SK-N-SH treated with all-trans-retinoic acid at 6 μM for 48 hours (cell line): ENCODE measurements at regions not wholly inside any gene's neighbourhood (a gene's known extent, or its start where the extent isn't known, plus 50 kb on each side); places are given as distances from the start of the nearest gene placed in this dataset.

Experiments used
- ATAC-seq: fragments of 200-7000 bp; cut with Tn5 transposase; 3 replicates; pipeline ENCODE4 v1.9.1; 2020; ENCODE audit warnings: mild to moderate bottlenecking, moderate library complexity
- ARNTL ChIP-seq: fragments of 450-650 bp; formaldehyde crosslinking; IDR thresholded peaks from 2 replicates; pipeline ENCODE4 v1.5.0; 2020; ENCODE audit warnings: low read depth, mild to moderate bottlenecking, moderate library complexity, borderline replicate concordance
- BACH2 ChIP-seq: fragments of 250-450 bp; sonication (Bioruptor Pico); IDR thresholded peaks from 2 replicates; pipeline ENCODE4 v1.9.0; 2021; ENCODE audit warnings: mild to moderate bottlenecking, borderline replicate concordance
- CSDC2 ChIP-seq: fragments of 250-450 bp; sonication (Bioruptor Pico); IDR thresholded peaks from 2 replicates; pipeline ENCODE4 v1.5.0; 2020; ENCODE audit warnings: mild to moderate bottlenecking, moderate library complexity
- ESRRG ChIP-seq: fragments of 250-450 bp; sonication (Bioruptor Pico); IDR thresholded peaks from 2 replicates; pipeline ENCODE4 v1.6.1; 2021; ENCODE audit warnings: mild to moderate bottlenecking
- ISL1 ChIP-seq: fragments of 250-450 bp; sonication (Bioruptor Pico); IDR thresholded peaks from 2 replicates; pipeline ENCODE4 v2.1.2; 2022; ENCODE audit warnings: mild to moderate bottlenecking, moderate library complexity
- OSR1 ChIP-seq: fragments of 250-450 bp; sonication (Bioruptor Pico); IDR thresholded peaks from 2 replicates; pipeline ENCODE4 v1.8.0; 2022; ENCODE audit warnings: moderate library complexity, mild to moderate bottlenecking, inconsistent platforms
- PPARA ChIP-seq: fragments of 250-450 bp; sonication (Bioruptor Pico); IDR thresholded peaks from 2 replicates; pipeline ENCODE4 v1.5.0; 2020; ENCODE audit warnings: mild to moderate bottlenecking, borderline replicate concordance
- SNAI2 ChIP-seq: fragments of 250-450 bp; sonication (Bioruptor Pico); IDR thresholded peaks from 2 replicates; pipeline ENCODE4 v1.5.0; 2020; ENCODE audit warnings: mild to moderate bottlenecking, moderate library complexity
- TCF4 ChIP-seq: fragments of 250-450 bp; sonication (Bioruptor Pico); IDR thresholded peaks from 2 replicates; pipeline ENCODE4 v1.8.0; 2021; ENCODE audit warnings: mild to moderate bottlenecking, moderate library complexity, borderline replicate concordance
- TOX ChIP-seq: fragments of 250-450 bp; sonication (Bioruptor Pico); IDR thresholded peaks from 2 replicates; pipeline ENCODE4 v1.8.0; 2021; ENCODE audit warnings: mild to moderate bottlenecking, moderate library complexity, borderline replicate concordance
- ZC3H10 ChIP-seq: fragments of 250-450 bp; sonication (Bioruptor Pico); IDR thresholded peaks from 2 replicates; pipeline ENCODE4 v1.5.1; 2021; ENCODE audit warnings: mild to moderate bottlenecking, moderate library complexity
- ZFP30 ChIP-seq: fragments of 450-650 bp; formaldehyde crosslinking; IDR thresholded peaks from 2 replicates; pipeline ENCODE4 v1.5.0; 2022; ENCODE audit warnings: mild to moderate bottlenecking, moderate library complexity
- ZNF565 ChIP-seq: fragments of 450-650 bp; formaldehyde crosslinking; conservative IDR thresholded peaks from 2 replicates; pipeline ENCODE4 v1.5.0; 2020; ENCODE audit warnings: low read depth, mild to moderate bottlenecking, moderate library complexity
- ZNF70 ChIP-seq: fragments of 450-650 bp; formaldehyde crosslinking; IDR thresholded peaks from 2 replicates; pipeline ENCODE4 v1.5.0; 2020; ENCODE audit warnings: mild to moderate bottlenecking, moderate library complexity
- ZNF8 ChIP-seq: fragments of 450-650 bp; formaldehyde crosslinking; IDR thresholded peaks from 2 replicates; pipeline ENCODE4 v1.5.0; 2020; ENCODE audit warnings: mild to moderate bottlenecking, moderate library complexity
- TF ChIP-seq, protein P1 (sequence below): fragments of 250-450 bp; sonication (Bioruptor Pico); IDR thresholded peaks from 2 replicates; pipeline ENCODE4 v1.5.1; 2020; ENCODE audit warnings: low read depth, mild to moderate bottlenecking, moderate library complexity
- TF ChIP-seq, protein P2 (sequence below): fragments of 250-450 bp; sonication (Bioruptor Pico); IDR thresholded peaks from 2 replicates; pipeline ENCODE4 v1.5.0; 2020; ENCODE audit warnings: mild to moderate bottlenecking, moderate library complexity
- TF ChIP-seq, protein P3 (sequence below): fragments of 250-450 bp; sonication (Bioruptor Pico); IDR thresholded peaks from 2 replicates; pipeline ENCODE4 v1.8.0; 2021; ENCODE audit warnings: low read depth, mild to moderate bottlenecking, moderate library complexity, borderline replicate concordance
- TF ChIP-seq, protein P4 (sequence below): fragments of 250-450 bp; sonication (Bioruptor Pico); IDR thresholded peaks from 2 replicates; pipeline ENCODE4 v1.5.1; 2021; ENCODE audit warnings: mild to moderate bottlenecking, moderate library complexity
- TF ChIP-seq, protein P5 (sequence below): fragments of 250-450 bp; sonication (Bioruptor Pico); IDR thresholded peaks from 2 replicates; pipeline ENCODE4 v1.8.0; 2020; ENCODE audit warnings: mild to moderate bottlenecking, moderate library complexity, borderline replicate concordance

DNA sequence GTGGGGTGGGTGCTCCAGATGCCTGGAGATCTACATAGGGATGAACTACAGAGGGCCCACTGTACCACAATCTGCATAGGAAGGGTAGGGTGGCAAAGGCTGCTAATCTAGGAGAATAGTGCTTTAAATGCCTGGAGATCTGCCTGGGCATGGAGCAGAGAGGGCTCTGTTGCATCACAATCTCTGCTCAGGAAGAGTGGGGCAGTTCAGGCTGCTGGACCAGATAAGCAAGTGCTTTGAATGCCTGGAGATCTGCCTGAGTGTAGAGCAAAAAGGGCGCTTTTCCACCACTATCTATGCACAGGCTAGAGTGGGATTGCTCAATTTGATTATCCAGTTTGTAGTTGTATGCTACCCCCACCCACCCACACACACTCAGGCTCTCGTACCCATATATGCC lies 886.3 kb upstream of the SEL1L start:
- no peak for TF ChIP-seq CSDC2
- TF ChIP-seq, protein P1, sequence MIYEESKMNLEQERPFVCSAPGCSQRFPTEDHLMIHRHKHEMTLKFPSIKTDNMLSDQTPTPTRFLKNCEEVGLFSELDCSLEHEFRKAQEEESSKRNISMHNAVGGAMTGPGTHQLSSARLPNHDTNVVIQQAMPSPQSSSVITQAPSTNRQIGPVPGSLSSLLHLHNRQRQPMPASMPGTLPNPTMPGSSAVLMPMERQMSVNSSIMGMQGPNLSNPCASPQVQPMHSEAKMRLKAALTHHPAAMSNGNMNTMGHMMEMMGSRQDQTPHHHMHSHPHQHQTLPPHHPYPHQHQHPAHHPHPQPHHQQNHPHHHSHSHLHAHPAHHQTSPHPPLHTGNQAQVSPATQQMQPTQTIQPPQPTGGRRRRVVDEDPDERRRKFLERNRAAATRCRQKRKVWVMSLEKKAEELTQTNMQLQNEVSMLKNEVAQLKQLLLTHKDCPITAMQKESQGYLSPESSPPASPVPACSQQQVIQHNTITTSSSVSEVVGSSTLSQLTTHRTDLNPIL (CRISPR knock-in tag), result no peak
- TF ChIP-seq, protein P2, sequence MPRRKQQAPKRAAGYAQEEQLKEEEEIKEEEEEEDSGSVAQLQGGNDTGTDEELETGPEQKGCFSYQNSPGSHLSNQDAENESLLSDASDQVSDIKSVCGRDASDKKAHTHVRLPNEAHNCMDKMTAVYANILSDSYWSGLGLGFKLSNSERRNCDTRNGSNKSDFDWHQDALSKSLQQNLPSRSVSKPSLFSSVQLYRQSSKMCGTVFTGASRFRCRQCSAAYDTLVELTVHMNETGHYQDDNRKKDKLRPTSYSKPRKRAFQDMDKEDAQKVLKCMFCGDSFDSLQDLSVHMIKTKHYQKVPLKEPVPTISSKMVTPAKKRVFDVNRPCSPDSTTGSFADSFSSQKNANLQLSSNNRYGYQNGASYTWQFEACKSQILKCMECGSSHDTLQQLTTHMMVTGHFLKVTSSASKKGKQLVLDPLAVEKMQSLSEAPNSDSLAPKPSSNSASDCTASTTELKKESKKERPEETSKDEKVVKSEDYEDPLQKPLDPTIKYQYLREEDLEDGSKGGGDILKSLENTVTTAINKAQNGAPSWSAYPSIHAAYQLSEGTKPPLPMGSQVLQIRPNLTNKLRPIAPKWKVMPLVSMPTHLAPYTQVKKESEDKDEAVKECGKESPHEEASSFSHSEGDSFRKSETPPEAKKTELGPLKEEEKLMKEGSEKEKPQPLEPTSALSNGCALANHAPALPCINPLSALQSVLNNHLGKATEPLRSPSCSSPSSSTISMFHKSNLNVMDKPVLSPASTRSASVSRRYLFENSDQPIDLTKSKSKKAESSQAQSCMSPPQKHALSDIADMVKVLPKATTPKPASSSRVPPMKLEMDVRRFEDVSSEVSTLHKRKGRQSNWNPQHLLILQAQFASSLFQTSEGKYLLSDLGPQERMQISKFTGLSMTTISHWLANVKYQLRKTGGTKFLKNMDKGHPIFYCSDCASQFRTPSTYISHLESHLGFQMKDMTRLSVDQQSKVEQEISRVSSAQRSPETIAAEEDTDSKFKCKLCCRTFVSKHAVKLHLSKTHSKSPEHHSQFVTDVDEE (CRISPR knock-in tag), result no peak
- TF ChIP-seq OSR1 (CRISPR knock-in tag), result no peak
- no peak for TF ChIP-seq ZNF565 (CRISPR knock-in tag)
- TF ChIP-seq, protein P3, sequence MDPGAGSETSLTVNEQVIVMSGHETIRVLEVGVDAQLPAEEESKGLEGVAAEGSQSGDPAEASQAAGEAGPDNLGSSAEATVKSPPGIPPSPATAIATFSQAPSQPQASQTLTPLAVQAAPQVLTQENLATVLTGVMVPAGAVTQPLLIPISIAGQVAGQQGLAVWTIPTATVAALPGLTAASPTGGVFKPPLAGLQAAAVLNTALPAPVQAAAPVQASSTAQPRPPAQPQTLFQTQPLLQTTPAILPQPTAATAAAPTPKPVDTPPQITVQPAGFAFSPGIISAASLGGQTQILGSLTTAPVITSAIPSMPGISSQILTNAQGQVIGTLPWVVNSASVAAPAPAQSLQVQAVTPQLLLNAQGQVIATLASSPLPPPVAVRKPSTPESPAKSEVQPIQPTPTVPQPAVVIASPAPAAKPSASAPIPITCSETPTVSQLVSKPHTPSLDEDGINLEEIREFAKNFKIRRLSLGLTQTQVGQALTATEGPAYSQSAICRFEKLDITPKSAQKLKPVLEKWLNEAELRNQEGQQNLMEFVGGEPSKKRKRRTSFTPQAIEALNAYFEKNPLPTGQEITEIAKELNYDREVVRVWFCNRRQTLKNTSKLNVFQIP (CRISPR knock-in tag), result no peak
- no peak for ATAC-seq

DNA sequence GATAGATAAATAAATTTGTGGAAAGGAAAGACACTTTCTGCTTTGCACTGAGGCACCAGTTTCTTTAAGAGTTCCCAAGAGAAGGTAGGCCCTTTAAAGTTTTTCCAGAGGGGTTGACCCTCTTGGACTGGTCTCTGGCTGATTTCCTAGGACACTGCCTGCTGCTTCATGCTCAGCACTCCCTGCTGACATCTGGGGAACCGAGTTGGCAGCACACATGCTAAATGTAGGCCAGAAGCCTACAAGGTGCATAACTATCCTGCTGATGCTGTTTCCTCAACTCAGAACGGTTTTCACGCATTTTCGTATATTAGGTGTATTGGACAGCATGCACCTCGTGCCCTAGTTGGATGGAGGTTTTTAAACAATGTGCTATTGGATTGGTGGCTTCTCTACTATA lies 887.2 kb upstream of the SEL1L start:
- TF ChIP-seq, protein P2 (CRISPR knock-in tag), result no peak
- TF ChIP-seq, protein P4, sequence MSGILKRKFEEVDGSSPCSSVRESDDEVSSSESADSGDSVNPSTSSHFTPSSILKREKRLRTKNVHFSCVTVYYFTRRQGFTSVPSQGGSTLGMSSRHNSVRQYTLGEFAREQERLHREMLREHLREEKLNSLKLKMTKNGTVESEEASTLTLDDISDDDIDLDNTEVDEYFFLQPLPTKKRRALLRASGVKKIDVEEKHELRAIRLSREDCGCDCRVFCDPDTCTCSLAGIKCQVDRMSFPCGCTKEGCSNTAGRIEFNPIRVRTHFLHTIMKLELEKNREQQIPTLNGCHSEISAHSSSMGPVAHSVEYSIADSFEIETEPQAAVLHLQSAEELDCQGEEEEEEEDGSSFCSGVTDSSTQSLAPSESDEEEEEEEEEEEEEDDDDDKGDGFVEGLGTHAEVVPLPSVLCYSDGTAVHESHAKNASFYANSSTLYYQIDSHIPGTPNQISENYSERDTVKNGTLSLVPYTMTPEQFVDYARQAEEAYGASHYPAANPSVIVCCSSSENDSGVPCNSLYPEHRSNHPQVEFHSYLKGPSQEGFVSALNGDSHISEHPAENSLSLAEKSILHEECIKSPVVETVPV (CRISPR knock-in tag), result no peak
- TF ChIP-seq BACH2 (CRISPR knock-in tag) (no peak), TCF4 (CRISPR knock-in tag) (no peak), ZFP30 (no peak), ZNF8 (no peak), ZC3H10 (CRISPR knock-in tag) (no peak), ARNTL (CRISPR knock-in tag) (no peak), CSDC2 (no peak), ESRRG (CRISPR knock-in tag) (no peak), PPARA (CRISPR knock-in tag) (no peak), SNAI2 (no peak), ISL1 (CRISPR knock-in tag) (no peak), ZNF70 (CRISPR knock-in tag) (no peak), TOX (no peak), ZNF565 (CRISPR knock-in tag) (no peak)
- TF ChIP-seq, protein P5, sequence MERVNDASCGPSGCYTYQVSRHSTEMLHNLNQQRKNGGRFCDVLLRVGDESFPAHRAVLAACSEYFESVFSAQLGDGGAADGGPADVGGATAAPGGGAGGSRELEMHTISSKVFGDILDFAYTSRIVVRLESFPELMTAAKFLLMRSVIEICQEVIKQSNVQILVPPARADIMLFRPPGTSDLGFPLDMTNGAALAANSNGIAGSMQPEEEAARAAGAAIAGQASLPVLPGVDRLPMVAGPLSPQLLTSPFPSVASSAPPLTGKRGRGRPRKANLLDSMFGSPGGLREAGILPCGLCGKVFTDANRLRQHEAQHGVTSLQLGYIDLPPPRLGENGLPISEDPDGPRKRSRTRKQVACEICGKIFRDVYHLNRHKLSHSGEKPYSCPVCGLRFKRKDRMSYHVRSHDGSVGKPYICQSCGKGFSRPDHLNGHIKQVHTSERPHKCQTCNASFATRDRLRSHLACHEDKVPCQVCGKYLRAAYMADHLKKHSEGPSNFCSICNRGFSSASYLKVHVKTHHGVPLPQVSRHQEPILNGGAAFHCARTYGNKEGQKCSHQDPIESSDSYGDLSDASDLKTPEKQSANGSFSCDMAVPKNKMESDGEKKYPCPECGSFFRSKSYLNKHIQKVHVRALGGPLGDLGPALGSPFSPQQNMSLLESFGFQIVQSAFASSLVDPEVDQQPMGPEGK, result no peak
- TF ChIP-seq, protein P1 (CRISPR knock-in tag), result no peak
- TF ChIP-seq, protein P3 (CRISPR knock-in tag), result no peak
- no peak for ATAC-seq
